ENCODE measurements at regions not wholly inside any gene's neighbourhood (a gene's known extent, or its start where the extent isn't known, plus 50 kb on each side); places are given as distances from the start of the nearest gene placed in this dataset.

- Mint-ChIP-seq H3K4me3 (no peak overlapping the region), H3K4me1 (no peaks in the 10 kb centered on the region), H3K27me3 (no peaks in the 10 kb centered on the region), H3K27ac (no peak overlapping the region), H3K36me3 (no peaks in the 10 kb centered on the region), H3K9me3 (peaks cover 12% of the 10 kb centered on the region)
Measured at GRCh38 chr5:18142831-18143230, 508.6 kb downstream of the TAF11L14 start.

GRCh38 chr5:18152671-18153070, 518.4 kb downstream of the TAF11L14 start:
- Mint-ChIP-seq H3K4me3 (no peak overlapping the region), H3K4me1 (no peaks in the 10 kb centered on the region), H3K36me3 (no peaks in the 10 kb centered on the region), H3K27me3 (no peaks in the 10 kb centered on the region), H3K27ac (no peak overlapping the region), H3K9me3 (peaks cover 5% of the 10 kb centered on the region)

- Mint-ChIP-seq H3K27ac (no peak overlapping the region), H3K36me3 (no peaks in the 10 kb centered on the region), H3K4me3 (no peak overlapping the region), H3K4me1 (no peaks in the 10 kb centered on the region), H3K27me3 (no peaks in the 10 kb centered on the region), H3K9me3 (peaks cover 6% of the 10 kb centered on the region)
Measured at GRCh38 chr5:18158166-18158565, 523.9 kb downstream of the TAF11L14 start.

GRCh38 chr5:18159331-18159730, 525.1 kb downstream of the TAF11L14 start:
- no peaks in the 10 kb centered on the region for H3K4me1 Mint-ChIP-seq
- no peak overlapping the region for H3K27ac Mint-ChIP-seq
- H3K4me3 Mint-ChIP-seq: no peak overlapping the region
- H3K27me3 Mint-ChIP-seq: no peaks in the 10 kb centered on the region
- peaks cover 6% of the 10 kb centered on the region for H3K9me3 Mint-ChIP-seq
- no peaks in the 10 kb centered on the region for H3K36me3 Mint-ChIP-seq

GRCh38 chr5:18171684-18172083, 537.4 kb downstream of the TAF11L14 start:
- no peaks in the 10 kb centered on the region for H3K4me1 Mint-ChIP-seq
- H3K27ac Mint-ChIP-seq: no peak overlapping the region
- no peaks in the 10 kb centered on the region for H3K36me3 Mint-ChIP-seq

GRCh38 chr5:18179579-18179978, 545.3 kb downstream of the TAF11L14 start:
- H3K36me3 Mint-ChIP-seq: no peaks in the 10 kb centered on the region
- no peaks in the 10 kb centered on the region for H3K27me3 Mint-ChIP-seq
- H3K9me3 Mint-ChIP-seq: peaks cover 7% of the 10 kb centered on the region
- no peak overlapping the region for H3K4me3 Mint-ChIP-seq
- H3K4me1 Mint-ChIP-seq: no peaks in the 10 kb centered on the region
- no peak overlapping the region for H3K27ac Mint-ChIP-seq

More at GRCh38 chr5:18171684-18172083, 537.4 kb downstream of the TAF11L14 start:
- H3K4me3 Mint-ChIP-seq: no peak overlapping the region
- H3K9me3 Mint-ChIP-seq: peaks cover 11% of the 10 kb centered on the region
- no peaks in the 10 kb centered on the region for H3K27me3 Mint-ChIP-seq

GRCh38 chr5:18181575-18181974, 547.3 kb downstream of the TAF11L14 start:
- Mint-ChIP-seq H3K4me1 (no peaks in the 10 kb centered on the region), H3K27me3 (no peaks in the 10 kb centered on the region), H3K27ac (no peak overlapping the region), H3K36me3 (no peaks in the 10 kb centered on the region), H3K9me3 (peaks cover 7% of the 10 kb centered on the region), H3K4me3 (no peak overlapping the region)

- H3K36me3 Mint-ChIP-seq: no peaks in the 10 kb centered on the region
- H3K9me3 Mint-ChIP-seq: peaks cover 4% of the 10 kb centered on the region
- H3K27me3 Mint-ChIP-seq: no peaks in the 10 kb centered on the region
- no peak overlapping the region for H3K4me3 Mint-ChIP-seq
- H3K4me1 Mint-ChIP-seq: no peaks in the 10 kb centered on the region
- H3K27ac Mint-ChIP-seq: no peak overlapping the region
Measured at GRCh38 chr5:18195910-18196309, 561.6 kb downstream of the TAF11L14 start.

- Mint-ChIP-seq H3K27me3 (no peaks in the 10 kb centered on the region), H3K4me1 (no peaks in the 10 kb centered on the region), H3K36me3 (no peaks in the 10 kb centered on the region), H3K9me3 (peaks cover 4% of the 10 kb centered on the region), H3K4me3 (no peak overlapping the region), H3K27ac (no peak overlapping the region)
Measured at GRCh38 chr5:18197734-18198133, 563.5 kb downstream of the TAF11L14 start.

- Mint-ChIP-seq H3K36me3 (no peaks in the 10 kb centered on the region), H3K4me1 (no peaks in the 10 kb centered on the region), H3K27me3 (no peaks in the 10 kb centered on the region), H3K9me3 (no peaks in the 10 kb centered on the region), H3K27ac (no peak overlapping the region), H3K4me3 (no peak overlapping the region)
Measured at GRCh38 chr5:18202164-18202563, 567.9 kb downstream of the TAF11L14 start.

GRCh38 chr5:18203296-18203695, 569.0 kb downstream of the TAF11L14 start:
- H3K4me3 Mint-ChIP-seq: no peak overlapping the region
- no peaks in the 10 kb centered on the region for H3K9me3 Mint-ChIP-seq
- no peak overlapping the region for H3K27ac Mint-ChIP-seq
- H3K27me3 Mint-ChIP-seq: no peaks in the 10 kb centered on the region
- H3K36me3 Mint-ChIP-seq: no peaks in the 10 kb centered on the region
- no peaks in the 10 kb centered on the region for H3K4me1 Mint-ChIP-seq

GRCh38 chr5:18213666-18214065, 579.4 kb downstream of the TAF11L14 start:
- H3K36me3 Mint-ChIP-seq: no peaks in the 10 kb centered on the region
- no peaks in the 10 kb centered on the region for H3K4me1 Mint-ChIP-seq
- H3K27me3 Mint-ChIP-seq: no peaks in the 10 kb centered on the region
- H3K27ac Mint-ChIP-seq: no peak overlapping the region
- no peak overlapping the region for H3K4me3 Mint-ChIP-seq
- peaks cover 15% of the 10 kb centered on the region for H3K9me3 Mint-ChIP-seq

- Mint-ChIP-seq H3K27ac (no peak overlapping the region), H3K4me3 (no peak overlapping the region), H3K9me3 (peaks cover 21% of the 10 kb centered on the region), H3K27me3 (no peaks in the 10 kb centered on the region), H3K36me3 (no peaks in the 10 kb centered on the region), H3K4me1 (no peaks in the 10 kb centered on the region)
Measured at GRCh38 chr5:18216016-18216415, 581.8 kb downstream of the TAF11L14 start.

- peaks cover 21% of the 10 kb centered on the region for H3K9me3 Mint-ChIP-seq
- no peaks in the 10 kb centered on the region for H3K27me3 Mint-ChIP-seq
- H3K4me1 Mint-ChIP-seq: no peaks in the 10 kb centered on the region
- H3K4me3 Mint-ChIP-seq: no peak overlapping the region
- no peak overlapping the region for H3K27ac Mint-ChIP-seq
- no peaks in the 10 kb centered on the region for H3K36me3 Mint-ChIP-seq
Measured at GRCh38 chr5:18216729-18217128, 582.5 kb downstream of the TAF11L14 start.

- Mint-ChIP-seq H3K27me3 (no peaks in the 10 kb centered on the region), H3K4me3 (no peak overlapping the region), H3K4me1 (no peaks in the 10 kb centered on the region), H3K36me3 (no peaks in the 10 kb centered on the region), H3K27ac (no peak overlapping the region), H3K9me3 (peaks cover 27% of the 10 kb centered on the region)
Measured at GRCh38 chr5:18219241-18219640, 585.0 kb downstream of the TAF11L14 start.

- Mint-ChIP-seq H3K9me3 (peaks cover 25% of the 10 kb centered on the region), H3K27me3 (no peaks in the 10 kb centered on the region), H3K4me1 (no peaks in the 10 kb centered on the region), H3K27ac (no peak overlapping the region), H3K36me3 (no peaks in the 10 kb centered on the region), H3K4me3 (no peak overlapping the region)
Measured at GRCh38 chr5:18220631-18221030, 586.4 kb downstream of the TAF11L14 start.

GRCh38 chr5:18236386-18236785, 602.1 kb downstream of the TAF11L14 start:
- H3K4me3 Mint-ChIP-seq: no peak overlapping the region
- H3K27me3 Mint-ChIP-seq: no peaks in the 10 kb centered on the region
- H3K9me3 Mint-ChIP-seq: peaks cover 14% of the 10 kb centered on the region
- H3K36me3 Mint-ChIP-seq: no peaks in the 10 kb centered on the region
- H3K4me1 Mint-ChIP-seq: no peaks in the 10 kb centered on the region
- H3K27ac Mint-ChIP-seq: no peak overlapping the region
